ENCODE measurements at regions not wholly inside any gene's neighbourhood (a gene's known extent, or its start where the extent isn't known, plus 50 kb on each side); places are given as distances from the start of the nearest gene placed in this dataset.

- no peak for DNase-seq
- H3K36me3 Mint-ChIP-seq (ENCODE audit: low read depth), result no peaks in the 10 kb centered on the region
- Histone ChIP-seq H3K27ac (ENCODE audit: low read depth, low read length) (no peak overlapping the region), H3K27me3 (ENCODE audit: control insufficient read depth, insufficient read depth, low read length, poor library complexity, severe bottlenecking) (no peaks in the 10 kb centered on the region), H3K4me3 (ENCODE audit: low read length) (no peak overlapping the region), H3K4me1 (ENCODE audit: control insufficient read depth, insufficient read depth, low read length) (no peaks in the 10 kb centered on the region), H3K36me3 (ENCODE audit: control insufficient read depth, insufficient read depth, low read length) (no peaks in the 10 kb centered on the region), H3K9me3 (ENCODE audit: control insufficient read depth, low read length) (peaks cover 8% of the 10 kb centered on the region), H3K9ac (ENCODE audit: extremely low read depth, low read length, poor library complexity, severe bottlenecking) (no peak overlapping the region)
- H3K9me3 Mint-ChIP-seq, result peaks cover 10% of the 10 kb centered on the region
- H3K27ac Mint-ChIP-seq, result no peak overlapping the region
- H3K4me1 Mint-ChIP-seq, result no peaks in the 10 kb centered on the region
- no peaks in the 10 kb centered on the region for H3K27me3 Mint-ChIP-seq (ENCODE audit: insufficient read depth)
- TF ChIP-seq CTCF (conservative IDR thresholded peaks at IDR 0.05), result no peak
- H3K4me3 Mint-ChIP-seq, result no peak overlapping the region
Measured at GRCh38 chr4:11881947-11882346, 453.3 kb upstream of the HS3ST1 start.

GRCh38 chr4:11881364-11881763 is 452.7 kb upstream of the HS3ST1 start:
- H3K36me3 Mint-ChIP-seq (ENCODE audit: low read depth), result peaks cover 4% of the 10 kb centered on the region
- DNase-seq, result no peak
- no peak overlapping the region for H3K27ac Mint-ChIP-seq
- no peaks in the 10 kb centered on the region for H3K4me1 ChIP-seq (ENCODE audit: control insufficient read depth, insufficient read depth, low read length)
- no peak overlapping the region for H3K9ac ChIP-seq (ENCODE audit: extremely low read depth, low read length, poor library complexity, severe bottlenecking)
- TF ChIP-seq CTCF (conservative IDR thresholded peaks at IDR 0.05), result no peak
- H3K4me3 ChIP-seq (ENCODE audit: low read length), result no peak overlapping the region
- no peaks in the 10 kb centered on the region for H3K27me3 ChIP-seq (ENCODE audit: control insufficient read depth, insufficient read depth, low read length, poor library complexity, severe bottlenecking)
- H3K9me3 ChIP-seq (ENCODE audit: control insufficient read depth, low read length), result peaks cover 13% of the 10 kb centered on the region
- H3K27me3 Mint-ChIP-seq (ENCODE audit: insufficient read depth), result no peaks in the 10 kb centered on the region
- no peaks in the 10 kb centered on the region for H3K36me3 ChIP-seq (ENCODE audit: control insufficient read depth, insufficient read depth, low read length)
- H3K4me3 Mint-ChIP-seq, result no peak overlapping the region
- H3K27ac ChIP-seq (ENCODE audit: low read depth, low read length), result no peak overlapping the region
- H3K4me1 Mint-ChIP-seq, result no peaks in the 10 kb centered on the region
- H3K9me3 Mint-ChIP-seq, result peaks cover 16% of the 10 kb centered on the region

GRCh38 chr4:11878241-11878640 is 449.5 kb upstream of the HS3ST1 start:
- H3K27ac Mint-ChIP-seq, result no peak overlapping the region
- H3K27me3 Mint-ChIP-seq (ENCODE audit: insufficient read depth), result no peaks in the 10 kb centered on the region
- WGBS, 2 experiments (ENCODE audit: insufficient coverage in 1 of 2, insufficient read length in 1 of 2), result 97 to 100% methylated on average over 1 to 3 of the region's 3 CpGs
- H3K9me3 Mint-ChIP-seq, result peaks cover 32% of the 10 kb centered on the region
- no peak for TF ChIP-seq CTCF (conservative IDR thresholded peaks at IDR 0.05)
- H3K4me3 Mint-ChIP-seq, result no peak overlapping the region
- no peaks in the 10 kb centered on the region for H3K4me1 ChIP-seq (ENCODE audit: control insufficient read depth, insufficient read depth, low read length)
- DNase-seq, result no peak
- no peaks in the 10 kb centered on the region for H3K36me3 ChIP-seq (ENCODE audit: control insufficient read depth, insufficient read depth, low read length)
- H3K4me1 Mint-ChIP-seq, result no peaks in the 10 kb centered on the region
- no peak overlapping the region for H3K27ac ChIP-seq (ENCODE audit: low read depth, low read length)
- H3K4me3 ChIP-seq (ENCODE audit: low read length), result no peak overlapping the region
- H3K36me3 Mint-ChIP-seq (ENCODE audit: low read depth), result peaks cover 6% of the 10 kb centered on the region
- H3K9ac ChIP-seq (ENCODE audit: extremely low read depth, low read length, poor library complexity, severe bottlenecking), result no peak overlapping the region
- no peaks in the 10 kb centered on the region for H3K27me3 ChIP-seq (ENCODE audit: control insufficient read depth, insufficient read depth, low read length, poor library complexity, severe bottlenecking)
- peaks cover 40% of the 10 kb centered on the region for H3K9me3 ChIP-seq (ENCODE audit: control insufficient read depth, low read length)
